ENCODE measurements at regions not wholly inside any gene's neighbourhood (a gene's known extent, or its start where the extent isn't known, plus 50 kb on each side); places are given as distances from the start of the nearest gene placed in this dataset.

GRCh38 chr2:14137643-14138042, 494.9 kb upstream of the LRATD1 start:
- H3K4me2 ChIP-seq (ENCODE audit: low read depth, low read length, poor library complexity, severe bottlenecking) = no peak overlapping the region
- no peak overlapping the region for H2AFZ ChIP-seq (ENCODE audit: low read depth, low read length, severe bottlenecking)
- H3K27ac ChIP-seq (ENCODE audit: low read depth, low read length) = no peak overlapping the region
- H3K4me3 ChIP-seq (ENCODE audit: insufficient read depth, low read length, poor library complexity, severe bottlenecking) = no peak overlapping the region
- H3F3A ChIP-seq (ENCODE audit: insufficient read depth) = no peaks in the 10 kb centered on the region
- no peaks in the 10 kb centered on the region for H3K9me3 ChIP-seq (ENCODE audit: insufficient read depth, low read length)
- TF ChIP-seq EZH2phosphoT487 (conservative IDR thresholded peaks at IDR 0.05; ENCODE audit: low read length) = no peak
- TF ChIP-seq, protein P1, sequence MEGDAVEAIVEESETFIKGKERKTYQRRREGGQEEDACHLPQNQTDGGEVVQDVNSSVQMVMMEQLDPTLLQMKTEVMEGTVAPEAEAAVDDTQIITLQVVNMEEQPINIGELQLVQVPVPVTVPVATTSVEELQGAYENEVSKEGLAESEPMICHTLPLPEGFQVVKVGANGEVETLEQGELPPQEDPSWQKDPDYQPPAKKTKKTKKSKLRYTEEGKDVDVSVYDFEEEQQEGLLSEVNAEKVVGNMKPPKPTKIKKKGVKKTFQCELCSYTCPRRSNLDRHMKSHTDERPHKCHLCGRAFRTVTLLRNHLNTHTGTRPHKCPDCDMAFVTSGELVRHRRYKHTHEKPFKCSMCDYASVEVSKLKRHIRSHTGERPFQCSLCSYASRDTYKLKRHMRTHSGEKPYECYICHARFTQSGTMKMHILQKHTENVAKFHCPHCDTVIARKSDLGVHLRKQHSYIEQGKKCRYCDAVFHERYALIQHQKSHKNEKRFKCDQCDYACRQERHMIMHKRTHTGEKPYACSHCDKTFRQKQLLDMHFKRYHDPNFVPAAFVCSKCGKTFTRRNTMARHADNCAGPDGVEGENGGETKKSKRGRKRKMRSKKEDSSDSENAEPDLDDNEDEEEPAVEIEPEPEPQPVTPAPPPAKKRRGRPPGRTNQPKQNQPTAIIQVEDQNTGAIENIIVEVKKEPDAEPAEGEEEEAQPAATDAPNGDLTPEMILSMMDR (IDR thresholded peaks at IDR 0.05; ENCODE audit: insufficient read depth, low read length, poor library complexity, severe bottlenecking) = no peak
- no peaks in the 10 kb centered on the region for H3K36me3 ChIP-seq (ENCODE audit: low read length)
- H3K9ac ChIP-seq (ENCODE audit: low read length) = no peak overlapping the region
- H3K27me3 ChIP-seq (ENCODE audit: low read length) = no peaks in the 10 kb centered on the region
- no peaks in the 10 kb centered on the region for H4K20me1 ChIP-seq (ENCODE audit: low read depth, low read length)
- no peaks in the 10 kb centered on the region for H3K9me2 ChIP-seq (replicated peaks; ENCODE audit: insufficient read depth, low read length)
- no peaks in the 10 kb centered on the region for H3K79me2 ChIP-seq (ENCODE audit: insufficient read depth, low read length)

- no peak overlapping the region for H2AFZ ChIP-seq (ENCODE audit: low read depth, low read length, severe bottlenecking)
- no peaks in the 10 kb centered on the region for H4K20me1 ChIP-seq (ENCODE audit: low read depth, low read length)
- H3K9me2 ChIP-seq (replicated peaks; ENCODE audit: insufficient read depth, low read length) = no peaks in the 10 kb centered on the region; the same call in 1 of the 2 replicates
- no peak overlapping the region for H3K9ac ChIP-seq (ENCODE audit: low read length)
- H3K79me2 ChIP-seq (ENCODE audit: insufficient read depth, low read length) = no peaks in the 10 kb centered on the region
- H3K27ac ChIP-seq (ENCODE audit: low read depth, low read length) = no peak overlapping the region
- TF ChIP-seq EZH2phosphoT487 (conservative IDR thresholded peaks at IDR 0.05; ENCODE audit: low read length) = no peak
- TF ChIP-seq, protein P1 (IDR thresholded peaks at IDR 0.05; ENCODE audit: insufficient read depth, low read length, poor library complexity, severe bottlenecking) = no peak
- no peaks in the 10 kb centered on the region for H3K9me3 ChIP-seq (ENCODE audit: insufficient read depth, low read length)
- H3K4me2 ChIP-seq (ENCODE audit: low read depth, low read length, poor library complexity, severe bottlenecking) = no peak overlapping the region
- H3F3A ChIP-seq (ENCODE audit: insufficient read depth) = no peaks in the 10 kb centered on the region
- no peaks in the 10 kb centered on the region for H3K27me3 ChIP-seq (ENCODE audit: low read length)
- no peak overlapping the region for H3K4me3 ChIP-seq (ENCODE audit: insufficient read depth, low read length, poor library complexity, severe bottlenecking)
- H3K36me3 ChIP-seq (ENCODE audit: low read length) = no peaks in the 10 kb centered on the region
Observed at GRCh38 chr2:14140009-14140550, 492.4 kb upstream of the LRATD1 start.

- H3K4me3 ChIP-seq (ENCODE audit: insufficient read depth, low read length, poor library complexity, severe bottlenecking) = no peak overlapping the region
- H3K9me3 ChIP-seq (ENCODE audit: insufficient read depth, low read length) = no peaks in the 10 kb centered on the region
- no peaks in the 10 kb centered on the region for H4K20me1 ChIP-seq (ENCODE audit: low read depth, low read length)
- no peak overlapping the region for H3K27ac ChIP-seq (ENCODE audit: low read depth, low read length)
- H3K4me2 ChIP-seq (ENCODE audit: low read depth, low read length, poor library complexity, severe bottlenecking) = no peak overlapping the region
- no peaks in the 10 kb centered on the region for H3F3A ChIP-seq (ENCODE audit: insufficient read depth)
- no peaks in the 10 kb centered on the region; the same call in 1 of the 2 replicates for H3K9me2 ChIP-seq (replicated peaks; ENCODE audit: insufficient read depth, low read length)
- H3K36me3 ChIP-seq (ENCODE audit: low read length) = no peaks in the 10 kb centered on the region
- no peak overlapping the region for H2AFZ ChIP-seq (ENCODE audit: low read depth, low read length, severe bottlenecking)
- no peak overlapping the region for H3K9ac ChIP-seq (ENCODE audit: low read length)
- no peaks in the 10 kb centered on the region for H3K27me3 ChIP-seq (ENCODE audit: low read length)
- TF ChIP-seq EZH2phosphoT487 (conservative IDR thresholded peaks at IDR 0.05; ENCODE audit: low read length) = no peak
- TF ChIP-seq, protein P1 (IDR thresholded peaks at IDR 0.05; ENCODE audit: insufficient read depth, low read length, poor library complexity, severe bottlenecking) = no peak
- no peaks in the 10 kb centered on the region for H3K79me2 ChIP-seq (ENCODE audit: insufficient read depth, low read length)
Observed at GRCh38 chr2:14143435-14143834, 489.1 kb upstream of the LRATD1 start.
